22Rv1 (cell line): ENCODE measurements at regions not wholly inside any gene's neighbourhood (a gene's known extent, or its start where the extent isn't known, plus 50 kb on each side); places are given as distances from the start of the nearest gene placed in this dataset.

Experiments used
- ZFX ChIP-seq: fragments of 450-650 bp; IDR thresholded peaks from 2 replicates; pipeline ENCODE4 v1.6.1; 2017; ENCODE audit warnings: antibody characterized with exemption, borderline replicate concordance
- TF ChIP-seq, protein P1 (sequence below): fragments of 450-650 bp; IDR thresholded peaks from 2 replicates; pipeline ENCODE4 v1.5.1; 2017; ENCODE audit warnings: mild to moderate bottlenecking

DNA sequence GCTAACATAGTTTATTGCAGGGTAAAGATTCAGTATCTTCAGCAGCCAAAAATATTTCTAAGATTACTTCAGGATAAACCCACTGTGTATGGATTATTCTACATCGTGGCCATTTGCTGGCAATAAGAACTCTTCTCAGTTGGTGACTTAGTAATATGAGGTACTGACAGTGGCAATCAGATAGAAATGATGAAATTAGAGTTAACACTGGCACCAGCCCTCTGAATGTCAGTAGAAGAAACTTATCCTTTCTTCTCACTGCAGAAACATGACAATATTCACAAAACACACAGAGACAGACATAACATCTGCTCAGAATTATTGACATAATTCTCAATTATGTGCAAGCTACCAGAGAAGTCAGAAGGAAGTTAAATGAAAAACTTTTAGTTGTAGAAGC, 246.3 kb upstream of the COL3A1 start:
- TF ChIP-seq, protein P1, sequence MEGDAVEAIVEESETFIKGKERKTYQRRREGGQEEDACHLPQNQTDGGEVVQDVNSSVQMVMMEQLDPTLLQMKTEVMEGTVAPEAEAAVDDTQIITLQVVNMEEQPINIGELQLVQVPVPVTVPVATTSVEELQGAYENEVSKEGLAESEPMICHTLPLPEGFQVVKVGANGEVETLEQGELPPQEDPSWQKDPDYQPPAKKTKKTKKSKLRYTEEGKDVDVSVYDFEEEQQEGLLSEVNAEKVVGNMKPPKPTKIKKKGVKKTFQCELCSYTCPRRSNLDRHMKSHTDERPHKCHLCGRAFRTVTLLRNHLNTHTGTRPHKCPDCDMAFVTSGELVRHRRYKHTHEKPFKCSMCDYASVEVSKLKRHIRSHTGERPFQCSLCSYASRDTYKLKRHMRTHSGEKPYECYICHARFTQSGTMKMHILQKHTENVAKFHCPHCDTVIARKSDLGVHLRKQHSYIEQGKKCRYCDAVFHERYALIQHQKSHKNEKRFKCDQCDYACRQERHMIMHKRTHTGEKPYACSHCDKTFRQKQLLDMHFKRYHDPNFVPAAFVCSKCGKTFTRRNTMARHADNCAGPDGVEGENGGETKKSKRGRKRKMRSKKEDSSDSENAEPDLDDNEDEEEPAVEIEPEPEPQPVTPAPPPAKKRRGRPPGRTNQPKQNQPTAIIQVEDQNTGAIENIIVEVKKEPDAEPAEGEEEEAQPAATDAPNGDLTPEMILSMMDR, result no peak
- no peak for TF ChIP-seq ZFX
